HL-60 (cell line): ENCODE measurements at regions not wholly inside any gene's neighbourhood (a gene's known extent, or its start where the extent isn't known, plus 50 kb on each side); places are given as distances from the start of the nearest gene placed in this dataset.

ENCODE experiments used
- DNase-seq, 2 experiments: peaks; one replicate each; pipeline ENCODE4 v3.0.0-alpha.2; 2010 to 2020; ENCODE audit warnings: low read depth in 1 of 2, low spot score in 1 of 2
- H3K27ac ChIP-seq: fragments of 250-450 bp; sonication (Bioruptor Pico); replicated peaks from 2 replicates; pipeline ENCODE4 v1.5.1; 2020; ENCODE audit warnings: mild to moderate bottlenecking, moderate library complexity
- H3K27me3 ChIP-seq: fragments of 250-450 bp; sonication (Bioruptor Pico); 2 replicates; pipeline ENCODE4 v1.5.1; 2021; ENCODE audit warnings: mild to moderate bottlenecking, moderate library complexity; ENCODE audit not compliant: insufficient read depth, poor library complexity, severe bottlenecking
- H3K4me3 ChIP-seq: replicated peaks from 2 replicates; pipeline ENCODE4 v1.5.1; 2011; ENCODE audit warnings: mild to moderate bottlenecking, control low read depth, low read length; ENCODE audit not compliant: insufficient read depth
- CTCF ChIP-seq: IDR thresholded peaks from one replicate; pipeline ENCODE4 v1.5.1; 2011; ENCODE audit warnings: low read length, control low read depth, inconsistent platforms; ENCODE audit not compliant: insufficient read depth
- GABPA ChIP-seq: IDR thresholded peaks from 2 replicates; pipeline ENCODE4 v1.6.1; 2012; ENCODE audit warnings: low read depth
- POLR2AphosphoS5 ChIP-seq: IDR thresholded peaks from 2 replicates; pipeline ENCODE4 v1.6.1; 2012; ENCODE audit warnings: low read depth
- REST ChIP-seq: IDR thresholded peaks from 2 replicates; pipeline ENCODE4 v1.6.1; 2012; ENCODE audit warnings: low read depth; ENCODE audit not compliant: insufficient replicate concordance
- SPI1 ChIP-seq: IDR thresholded peaks from 2 replicates; pipeline ENCODE4 v1.6.1; 2012; ENCODE audit warnings: low read depth, mild to moderate bottlenecking, borderline replicate concordance

GRCh38 chr20:11797156-11797555, 120.5 kb upstream of the BTBD3 start:
- Histone ChIP-seq H3K27me3 (no peaks in the 10 kb centered on the region), H3K4me3 (no peak overlapping the region), H3K27ac (no peak overlapping the region)
- TF ChIP-seq REST (no peak), CTCF (no peak), GABPA (no peak), POLR2AphosphoS5 (no peak), SPI1 (no peak)
- DNase-seq = no peak

- DNase-seq = no peak
- no peak overlapping the region for H3K27ac ChIP-seq
- TF ChIP-seq GABPA = no peak
Observed at GRCh38 chr20:11799281-11799684, 118.4 kb upstream of the BTBD3 start.

GRCh38 chr20:11807054-11808048, 110.3 kb upstream of the BTBD3 start:
- TF ChIP-seq GABPA = no peak
- TF ChIP-seq REST = no peak
- TF ChIP-seq CTCF = no peak
- no peak for TF ChIP-seq POLR2AphosphoS5
- TF ChIP-seq SPI1 = no peak
- Histone ChIP-seq H3K27ac (no peak overlapping the region), H3K4me3 (no peak overlapping the region), H3K27me3 (no peaks in the 10 kb centered on the region)
- DNase-seq = no peak

More at GRCh38 chr20:11799281-11799684, 118.4 kb upstream of the BTBD3 start:
- Histone ChIP-seq H3K4me3 (no peak overlapping the region), H3K27me3 (no peaks in the 10 kb centered on the region)

- no peak for DNase-seq
- no peak for TF ChIP-seq POLR2AphosphoS5
- TF ChIP-seq CTCF = no peak
- no peak for TF ChIP-seq SPI1
- TF ChIP-seq GABPA = no peak
- TF ChIP-seq REST = no peak
- Histone ChIP-seq H3K27ac (no peak overlapping the region), H3K27me3 (no peaks in the 10 kb centered on the region), H3K4me3 (no peak overlapping the region)
Observed at GRCh38 chr20:11808841-11809240, 108.9 kb upstream of the BTBD3 start.
